ENCODE measurements at regions not wholly inside any gene's neighbourhood (a gene's known extent, or its start where the extent isn't known, plus 50 kb on each side); places are given as distances from the start of the nearest gene placed in this dataset.
"Not testable (repeated sequence)": the region's sequence is repeated elsewhere in the genome, so short reads cannot be mapped to it uniquely, and the experiment has no call there.

DNA sequence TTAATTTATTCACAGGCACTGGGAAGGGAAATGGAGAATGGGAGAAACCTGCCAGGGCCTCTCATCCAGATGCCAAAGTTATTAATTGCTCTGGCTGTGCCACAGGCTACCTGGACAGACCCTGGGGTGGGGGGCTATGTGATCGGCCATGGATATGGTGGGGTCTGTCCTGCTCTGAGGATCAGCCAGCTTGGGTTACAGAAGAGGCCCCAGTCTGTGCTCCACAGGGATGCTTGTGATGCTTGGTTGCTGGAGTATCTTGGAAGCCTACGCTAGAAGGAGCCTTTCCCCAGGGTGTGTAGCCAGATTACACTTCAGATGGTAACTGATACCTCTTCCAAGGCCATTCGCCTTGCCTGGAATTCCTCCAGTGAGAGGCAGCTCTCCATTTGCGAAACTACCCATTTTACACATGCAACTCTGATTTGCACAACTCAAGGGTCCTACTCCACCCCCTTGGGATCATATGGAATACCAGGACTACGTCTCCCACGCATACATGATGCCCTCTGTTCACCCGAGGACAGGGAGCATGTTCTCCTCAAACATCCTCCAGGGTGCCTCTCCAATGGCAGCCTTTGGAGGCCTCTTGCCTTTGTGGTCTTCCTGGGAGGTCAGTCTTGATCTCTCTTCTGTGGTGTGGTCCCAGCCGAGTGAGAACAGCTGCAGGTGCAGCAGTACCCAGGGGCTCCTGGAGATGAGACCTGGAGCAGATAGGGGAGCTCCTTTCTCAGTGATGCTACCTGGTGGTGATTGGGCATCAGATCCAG is 186.6 kb upstream of the TSHZ3 start:
- WGBS, 2 donors (ENCODE audit: low coverage in 1 of 2), result 78% methylated on average over 8 of the region's 8 CpGs; no CpG with 5 or more reads in 1 of the 2 donors
- Histone ChIP-seq H3K4me3 (no peak overlapping the region), H3K27ac (no peak overlapping the region), H3K36me3 (no peaks in the 10 kb centered on the region), H3K27me3 (no peaks in the 10 kb centered on the region), H3K9me3 (no peaks in the 10 kb centered on the region), H3K4me1 (no peaks in the 10 kb centered on the region)
- TF ChIP-seq EP300 (IDR thresholded peaks at IDR 0.05; ENCODE audit: low read depth) (no peak), POLR2A (IDR thresholded peaks at IDR 0.05) (no peak), POLR2AphosphoS5 (IDR thresholded peaks at IDR 0.05) (no peak)
- TF ChIP-seq, protein P1, sequence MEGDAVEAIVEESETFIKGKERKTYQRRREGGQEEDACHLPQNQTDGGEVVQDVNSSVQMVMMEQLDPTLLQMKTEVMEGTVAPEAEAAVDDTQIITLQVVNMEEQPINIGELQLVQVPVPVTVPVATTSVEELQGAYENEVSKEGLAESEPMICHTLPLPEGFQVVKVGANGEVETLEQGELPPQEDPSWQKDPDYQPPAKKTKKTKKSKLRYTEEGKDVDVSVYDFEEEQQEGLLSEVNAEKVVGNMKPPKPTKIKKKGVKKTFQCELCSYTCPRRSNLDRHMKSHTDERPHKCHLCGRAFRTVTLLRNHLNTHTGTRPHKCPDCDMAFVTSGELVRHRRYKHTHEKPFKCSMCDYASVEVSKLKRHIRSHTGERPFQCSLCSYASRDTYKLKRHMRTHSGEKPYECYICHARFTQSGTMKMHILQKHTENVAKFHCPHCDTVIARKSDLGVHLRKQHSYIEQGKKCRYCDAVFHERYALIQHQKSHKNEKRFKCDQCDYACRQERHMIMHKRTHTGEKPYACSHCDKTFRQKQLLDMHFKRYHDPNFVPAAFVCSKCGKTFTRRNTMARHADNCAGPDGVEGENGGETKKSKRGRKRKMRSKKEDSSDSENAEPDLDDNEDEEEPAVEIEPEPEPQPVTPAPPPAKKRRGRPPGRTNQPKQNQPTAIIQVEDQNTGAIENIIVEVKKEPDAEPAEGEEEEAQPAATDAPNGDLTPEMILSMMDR (IDR thresholded peaks at IDR 0.05), result no peak
- in situ Hi-C loops (cut with MboI; ENCODE audit: low pct_ligation_motif_present in 1 of 4, low pct_unique_long_range_greater_than_20kb in 1 of 4, low sequenced_read_pairs in 3 of 4) (no loop called here), intact Hi-C loops (cut with DNase I; ENCODE audit: low total_unique reads) (no loop called here)
- DNase-seq, result no peak

DNA sequence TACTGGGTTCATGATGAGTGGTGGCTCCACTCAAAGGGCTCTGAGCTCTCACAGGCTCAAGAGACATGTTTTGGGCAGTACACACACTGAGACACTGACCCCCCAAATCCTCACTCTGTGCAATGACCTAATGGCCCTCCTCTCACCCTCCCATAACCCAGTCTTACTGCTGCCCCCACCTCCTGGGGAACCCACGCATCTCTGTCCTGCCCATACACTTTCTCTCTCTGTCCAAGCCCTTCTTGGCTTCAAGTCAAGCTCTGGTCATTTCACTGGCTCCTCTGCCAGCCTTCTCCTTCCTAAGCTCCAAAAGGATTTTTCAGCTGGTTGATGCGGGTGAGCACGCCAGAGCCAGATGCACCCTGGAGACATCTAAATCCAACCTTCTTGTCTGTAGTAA is 187.9 kb upstream of the TSHZ3 start:
- H3K9me3 ChIP-seq, result no peaks in the 10 kb centered on the region
- H3K27me3 ChIP-seq, result no peaks in the 10 kb centered on the region
- intact Hi-C loops (cut with DNase I; ENCODE audit: low total_unique reads), result no loop called here
- 67 to 90% methylated on average over 1 to 3 of the region's 3 CpGs for WGBS, 2 donors (ENCODE audit: low coverage in 1 of 2)
- no peaks in the 10 kb centered on the region for H3K4me1 ChIP-seq
- H3K36me3 ChIP-seq, result no peaks in the 10 kb centered on the region
- TF ChIP-seq POLR2AphosphoS5 (IDR thresholded peaks at IDR 0.05) (no peak), EP300 (IDR thresholded peaks at IDR 0.05; ENCODE audit: low read depth) (no peak), POLR2A (IDR thresholded peaks at IDR 0.05) (no peak)
- TF ChIP-seq, protein P1 (IDR thresholded peaks at IDR 0.05), result no peak
- H3K4me3 ChIP-seq, result no peak overlapping the region
- DNase-seq, result no peak
- H3K27ac ChIP-seq, result no peak overlapping the region
- in situ Hi-C loops (cut with MboI; ENCODE audit: low pct_ligation_motif_present in 1 of 4, low pct_unique_long_range_greater_than_20kb in 1 of 4, low sequenced_read_pairs in 3 of 4), result no loop called here

- in situ Hi-C loops (cut with MboI; ENCODE audit: low pct_ligation_motif_present in 1 of 4, low pct_unique_long_range_greater_than_20kb in 1 of 4, low sequenced_read_pairs in 3 of 4); H3K4me3 ChIP-seq; intact Hi-C loops (cut with DNase I; ENCODE audit: low total_unique reads); DNase-seq; H3K27me3 ChIP-seq; H3K4me1 ChIP-seq; H3K36me3 ChIP-seq; H3K27ac ChIP-seq; H3K9me3 ChIP-seq: not testable (repeated sequence)
- WGBS, 2 donors (ENCODE audit: low coverage in 1 of 2), result 62 to 65% methylated on average over 5 of the region's 5 CpGs
Measured at GRCh38 chr19:31537902-31538301, 188.7 kb upstream of the TSHZ3 start.

GRCh38 chr19:31538879-31539278 is 189.6 kb upstream of the TSHZ3 start:
- Histone ChIP-seq H3K4me1 (no peaks in the 10 kb centered on the region), H3K4me3 (no peak overlapping the region), H3K9me3 (no peaks in the 10 kb centered on the region), H3K27me3 (no peaks in the 10 kb centered on the region), H3K36me3 (no peaks in the 10 kb centered on the region), H3K27ac (no peak overlapping the region)
- TF ChIP-seq EP300 (IDR thresholded peaks at IDR 0.05; ENCODE audit: low read depth) (no peak), POLR2AphosphoS5 (IDR thresholded peaks at IDR 0.05) (no peak), POLR2A (IDR thresholded peaks at IDR 0.05) (no peak)
- TF ChIP-seq, protein P1 (IDR thresholded peaks at IDR 0.05), result no peak
- 87 to 100% methylated on average over 1 to 5 of the region's 5 CpGs for WGBS, 2 donors (ENCODE audit: low coverage in 1 of 2)
- intact Hi-C loops (cut with DNase I; ENCODE audit: low total_unique reads) (no loop called here), in situ Hi-C loops (cut with MboI; ENCODE audit: low pct_ligation_motif_present in 1 of 4, low pct_unique_long_range_greater_than_20kb in 1 of 4, low sequenced_read_pairs in 3 of 4) (no loop called here)
- no peak for DNase-seq

DNA sequence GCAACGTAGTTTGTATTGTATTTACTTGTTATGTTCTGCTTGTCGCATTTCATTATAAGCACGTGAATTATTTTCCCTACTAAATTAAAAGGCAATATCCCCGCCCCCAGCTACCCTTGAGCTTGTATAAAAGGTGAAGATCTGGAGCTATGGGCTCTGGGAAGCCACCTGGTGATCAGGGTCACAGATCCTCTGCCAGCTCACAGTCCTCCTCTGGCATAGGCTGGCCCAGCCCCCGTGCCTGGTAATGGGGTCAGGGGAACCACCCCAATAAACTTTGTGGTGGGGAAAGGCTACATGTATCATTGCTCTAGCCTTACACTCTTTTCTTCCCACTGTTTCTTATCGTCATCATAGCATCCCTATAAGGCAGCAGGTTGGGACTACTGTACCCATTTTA is 190.2 kb upstream of the TSHZ3 start:
- Histone ChIP-seq H3K27me3 (no peaks in the 10 kb centered on the region), H3K27ac (no peak overlapping the region), H3K36me3 (no peaks in the 10 kb centered on the region), H3K4me1 (no peaks in the 10 kb centered on the region), H3K9me3 (no peaks in the 10 kb centered on the region), H3K4me3 (no peak overlapping the region)
- TF ChIP-seq, protein P1 (IDR thresholded peaks at IDR 0.05), result no peak
- TF ChIP-seq POLR2AphosphoS5 (IDR thresholded peaks at IDR 0.05) (no peak), EP300 (IDR thresholded peaks at IDR 0.05; ENCODE audit: low read depth) (no peak)
- 71 to 77% methylated on average over 4 to 6 of the region's 6 CpGs for WGBS, 2 donors (ENCODE audit: low coverage in 1 of 2)
- no peak for DNase-seq
- in situ Hi-C loops (cut with MboI; ENCODE audit: low pct_ligation_motif_present in 1 of 4, low pct_unique_long_range_greater_than_20kb in 1 of 4, low sequenced_read_pairs in 3 of 4), result no loop called here
- intact Hi-C loops (cut with DNase I; ENCODE audit: low total_unique reads), result no loop called here

Data from transverse colon (tissue), 4 donors.